GM06990 (cell line): ENCODE measurements at regions not wholly inside any gene's neighbourhood (a gene's known extent, or its start where the extent isn't known, plus 50 kb on each side); places are given as distances from the start of the nearest gene placed in this dataset.
"Not testable (repeated sequence)": the region's sequence is repeated elsewhere in the genome, so short reads cannot be mapped to it uniquely, and the experiment has no call there.

ENCODE experiments used
- DNase-seq: peaks from one replicate; pipeline ENCODE4 v3.0.0-alpha.2; 2011; ENCODE audit not compliant: insufficient read length; ENCODE audit errors: extremely low read depth
- H3K27me3 ChIP-seq: replicated peaks from 2 replicates; pipeline ENCODE4 v1.6.0; 2011; ENCODE audit warnings: low read length; ENCODE audit not compliant: control insufficient read depth, insufficient read depth
- H3K36me3 ChIP-seq: 2 replicates; pipeline ENCODE4 v1.5.1; 2011; ENCODE audit warnings: low read length; ENCODE audit not compliant: control insufficient read depth, insufficient read depth
- H3K4me3 ChIP-seq: replicated peaks from 2 replicates; pipeline ENCODE4 v1.5.1; 2011; ENCODE audit warnings: low read depth, mild to moderate bottlenecking, control low read depth, low read length

GRCh38 chr2:111377386-111377959 lies 256.8 kb downstream of the BCL2L11 start:
- H3K27me3 ChIP-seq, DNase-seq, H3K4me3 ChIP-seq, H3K36me3 ChIP-seq: not testable (repeated sequence)

DNA sequence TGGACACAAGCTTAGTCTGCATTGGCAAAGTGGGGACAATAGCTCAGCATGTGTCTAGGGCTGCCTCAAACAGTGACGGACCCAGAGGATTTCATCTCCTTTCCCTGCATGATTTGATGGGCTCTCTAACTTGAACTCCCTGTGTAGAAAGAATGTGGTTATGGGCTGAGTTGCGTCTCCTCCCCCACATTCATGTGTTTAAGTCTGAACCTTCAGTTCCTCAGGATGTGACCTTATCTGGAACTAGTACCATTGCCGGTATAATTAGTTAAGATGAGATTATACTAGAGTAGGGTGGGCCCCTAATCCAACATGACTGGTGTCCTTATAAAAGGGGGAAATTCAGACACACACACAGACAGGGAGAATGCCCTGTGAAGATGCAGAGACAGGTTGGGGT lies 257.6 kb downstream of the BCL2L11 start:
- not testable (repeated sequence) for DNase-seq, H3K36me3 ChIP-seq, H3K4me3 ChIP-seq, H3K27me3 ChIP-seq

DNA sequence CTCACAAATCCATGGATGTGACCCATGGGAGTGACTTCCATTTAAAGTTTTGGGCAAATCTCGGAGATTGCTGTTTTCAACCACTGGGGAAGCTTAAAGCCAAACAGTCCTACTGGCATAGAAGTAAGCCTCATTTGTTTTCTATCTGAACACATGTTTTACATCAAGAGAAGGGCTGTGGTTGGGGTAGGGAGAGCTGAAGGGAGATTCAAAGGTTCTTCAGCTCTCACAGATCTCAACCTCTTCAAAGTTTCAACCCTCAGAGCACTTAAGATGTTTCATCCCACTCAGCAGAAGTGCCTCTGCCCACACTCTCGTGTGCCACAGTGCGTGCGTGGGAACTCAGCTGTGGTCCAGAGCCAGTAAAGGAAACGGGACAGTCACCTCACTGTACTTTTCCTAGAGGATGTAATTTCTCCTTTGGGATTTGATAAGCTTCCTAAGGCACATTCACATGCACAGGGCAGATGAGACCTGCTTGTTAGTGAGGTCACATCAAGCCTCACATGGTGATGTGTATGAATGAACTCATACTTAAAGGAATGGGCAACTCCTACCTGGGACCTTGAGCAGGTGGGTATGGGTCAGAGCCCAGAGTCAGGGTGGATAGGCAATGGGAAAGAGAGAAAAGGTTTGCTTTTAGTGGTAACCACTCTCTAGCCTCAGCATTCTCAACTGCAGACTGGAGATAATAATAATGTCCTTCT lies 260.2 kb downstream of the BCL2L11 start:
- not testable (repeated sequence) for DNase-seq, H3K27me3 ChIP-seq, H3K4me3 ChIP-seq, H3K36me3 ChIP-seq

GRCh38 chr2:111381530-111382306 lies 261.0 kb downstream of the BCL2L11 start:
- not testable (repeated sequence) for H3K4me3 ChIP-seq, DNase-seq, H3K36me3 ChIP-seq, H3K27me3 ChIP-seq

GRCh38 chr2:111382507-111382906 lies 261.8 kb downstream of the BCL2L11 start:
- H3K27me3 ChIP-seq, H3K36me3 ChIP-seq, DNase-seq, H3K4me3 ChIP-seq: not testable (repeated sequence)

GRCh38 chr2:111383311-111383710 lies 262.6 kb downstream of the BCL2L11 start:
- not testable (repeated sequence) for H3K4me3 ChIP-seq, H3K36me3 ChIP-seq, H3K27me3 ChIP-seq, DNase-seq

- H3K36me3 ChIP-seq, DNase-seq, H3K4me3 ChIP-seq, H3K27me3 ChIP-seq: not testable (repeated sequence)
Measured at GRCh38 chr2:111385226-111385957, 264.7 kb downstream of the BCL2L11 start.

DNA sequence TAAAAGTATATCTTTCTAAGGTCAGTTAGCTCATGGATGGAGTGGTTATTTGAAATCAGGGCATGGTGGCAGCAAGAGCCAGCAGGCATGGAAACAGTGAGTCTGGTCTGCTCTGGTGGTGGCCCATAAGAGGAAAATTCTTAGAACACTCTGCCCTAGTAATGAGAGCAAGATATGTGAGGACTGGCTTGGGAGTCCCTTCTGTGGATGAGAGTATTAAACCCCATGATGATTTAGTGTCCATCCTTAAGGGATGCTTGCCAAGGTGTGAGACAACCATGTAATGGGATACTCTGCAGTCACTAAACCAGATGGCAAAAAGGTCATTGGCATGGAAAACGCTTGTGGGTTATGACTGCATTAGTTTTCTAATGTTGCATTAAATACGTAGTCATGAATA lies 269.9 kb downstream of the BCL2L11 start:
- not testable (repeated sequence) for H3K27me3 ChIP-seq, H3K4me3 ChIP-seq, H3K36me3 ChIP-seq, DNase-seq

- not testable (repeated sequence) for DNase-seq, H3K36me3 ChIP-seq, H3K4me3 ChIP-seq, H3K27me3 ChIP-seq
Measured at GRCh38 chr2:111395350-111396128, 274.8 kb downstream of the BCL2L11 start.

DNA sequence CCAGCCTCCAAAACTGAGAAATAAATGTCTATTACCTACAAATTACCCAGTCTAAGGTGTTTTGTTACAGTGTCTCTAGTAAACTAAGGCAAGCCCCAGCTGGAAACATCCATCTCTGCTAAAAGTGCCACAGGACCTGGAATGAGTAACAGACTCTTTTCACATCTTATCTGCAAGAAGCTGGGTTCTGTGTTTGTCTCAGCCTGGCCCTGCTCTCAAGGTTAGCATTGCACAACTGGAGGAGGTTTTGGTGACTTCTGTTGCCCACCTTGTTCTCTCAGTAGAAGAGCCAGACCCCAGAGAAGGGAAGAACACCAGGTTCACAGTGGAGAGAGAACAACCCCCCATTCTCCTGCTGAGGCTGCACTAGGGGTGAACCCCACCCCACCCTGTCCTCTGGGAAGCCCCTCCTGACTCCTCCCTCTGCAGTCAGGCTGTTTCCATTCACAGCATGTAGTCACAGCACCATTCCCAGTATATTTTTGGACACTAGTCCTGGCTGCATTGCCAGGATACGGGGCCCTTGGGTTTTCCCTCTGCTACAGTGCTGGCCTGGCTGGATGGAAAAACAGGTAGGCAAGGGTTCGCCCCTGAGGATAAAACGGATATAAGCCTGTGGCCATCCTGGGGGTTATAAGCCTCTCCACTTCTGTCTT lies 280.0 kb downstream of the BCL2L11 start:
- H3K36me3 ChIP-seq, H3K27me3 ChIP-seq, H3K4me3 ChIP-seq, DNase-seq: not testable (repeated sequence)

DNA sequence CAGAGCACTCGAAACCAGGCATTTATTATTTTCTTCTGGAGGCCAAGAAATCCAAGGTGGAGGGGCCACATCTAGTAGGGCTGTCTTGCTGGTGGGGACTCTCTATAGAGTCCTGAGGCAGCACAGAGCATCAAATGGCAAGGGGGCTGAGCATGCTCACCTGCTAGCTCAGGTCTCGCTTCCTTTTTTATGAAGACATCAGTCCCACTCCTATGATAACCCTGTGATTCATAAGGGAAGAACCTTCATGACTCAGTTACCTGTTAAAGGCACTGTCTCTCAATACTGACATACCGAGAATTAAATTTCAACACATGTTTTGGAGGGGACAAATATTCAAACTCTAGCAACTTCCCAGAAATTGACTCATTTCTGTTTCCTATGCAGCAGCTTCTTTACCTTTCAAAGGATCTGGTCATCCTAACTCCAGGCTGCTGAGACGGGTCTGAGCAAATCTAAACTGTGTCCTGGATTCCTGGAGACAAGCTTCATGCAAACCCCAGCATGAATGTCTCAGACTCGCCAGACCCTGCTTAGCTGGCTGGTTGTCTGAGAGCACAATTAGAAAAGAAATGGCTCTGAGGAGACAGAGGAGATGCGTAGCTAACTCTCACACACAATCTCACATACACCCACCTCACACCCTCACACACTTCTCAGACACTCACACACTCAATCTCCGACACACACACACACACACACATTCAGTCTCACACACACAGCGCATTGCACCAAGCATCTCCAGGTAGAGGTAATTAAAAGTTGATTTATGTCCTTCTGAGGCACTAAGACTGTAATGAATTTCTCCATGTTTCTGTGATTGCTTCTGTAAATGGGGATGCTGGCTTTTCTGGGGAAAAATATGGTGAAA lies 280.8 kb downstream of the BCL2L11 start:
- DNase-seq, H3K36me3 ChIP-seq, H3K4me3 ChIP-seq, H3K27me3 ChIP-seq: not testable (repeated sequence)

GRCh38 chr2:111402450-111402849 lies 281.7 kb downstream of the BCL2L11 start:
- not testable (repeated sequence) for H3K36me3 ChIP-seq, H3K4me3 ChIP-seq, H3K27me3 ChIP-seq, DNase-seq
